ENCODE measurements at regions not wholly inside any gene's neighbourhood (a gene's known extent, or its start where the extent isn't known, plus 50 kb on each side); places are given as distances from the start of the nearest gene placed in this dataset.

GRCh38 chr2:9156483-9156882 lies 50.1 kb upstream of the ASAP2 start:
- no peaks in the 10 kb centered on the region for H3K4me1 ChIP-seq (ENCODE audit: insufficient read depth, low read length)
- H3K79me2 ChIP-seq (ENCODE audit: low read length): no peaks in the 10 kb centered on the region
- H3K9me2 ChIP-seq (replicated peaks; ENCODE audit: low read length): no peaks in the 10 kb centered on the region
- no peaks in the 10 kb centered on the region for H3K27me3 ChIP-seq (ENCODE audit: low read length)
- intact Hi-C loops (cut with micrococcal nuclease): no loop called here
- BruUV-seq (replicated peaks): no TSS peak
- no peak overlapping the region for H3K4me2 ChIP-seq (ENCODE audit: low read length)
- no peaks in the 10 kb centered on the region for H4K20me1 ChIP-seq (ENCODE audit: low read length)
- POLR2A ChIA-PET (ENCODE audit: unreplicated experiment): interaction anchor here (0.7 kb wide), 1 partner anchor 78 kb away, joined by 3 read pairs; no protein-coding TSS in a partner anchor
- H3K36me3 ChIP-seq (ENCODE audit: low read depth, low read length): no peaks in the 10 kb centered on the region
- TF ChIP-seq CTCF (conservative IDR thresholded peaks at IDR 0.05; ENCODE audit: low read depth, low read length): no peak
- TF ChIP-seq EZH2 (IDR thresholded peaks at IDR 0.05; ENCODE audit: low read length, unreplicated experiment): no peak
- no peak for TF ChIP-seq EZH2phosphoT487 (IDR thresholded peaks at IDR 0.05; ENCODE audit: borderline replicate concordance, low read length)
- no peak for ATAC-seq
- no peaks in the 10 kb centered on the region for H3F3A ChIP-seq (ENCODE audit: low read length, unreplicated experiment)
- CTCF ChIA-PET: interaction anchor here (0.6 kb wide), 1 partner anchor 8 kb away, joined by 4 read pairs; no protein-coding TSS in a partner anchor
- no peak overlapping the region for H3K27ac ChIP-seq (ENCODE audit: low read length)
- no peak overlapping the region for H3K4me3 ChIP-seq (ENCODE audit: low read length)
- no peak for DNase-seq
- no peak overlapping the region for H3K9ac ChIP-seq (ENCODE audit: low read length)
- H2AFZ ChIP-seq (ENCODE audit: low read length): no peak overlapping the region
- H3K9me3 ChIP-seq (ENCODE audit: low read length): no peaks in the 10 kb centered on the region

- Histone ChIP-seq H3K79me2 (ENCODE audit: low read length) (no peaks in the 10 kb centered on the region), H3K4me2 (ENCODE audit: low read length) (no peak overlapping the region), H2AFZ (ENCODE audit: low read length) (no peak overlapping the region), H3F3A (ENCODE audit: low read length, unreplicated experiment) (no peaks in the 10 kb centered on the region), H3K9me3 (ENCODE audit: low read length) (no peaks in the 10 kb centered on the region), H4K20me1 (ENCODE audit: low read length) (no peaks in the 10 kb centered on the region), H3K36me3 (ENCODE audit: low read depth, low read length) (no peaks in the 10 kb centered on the region), H3K9ac (ENCODE audit: low read length) (no peak overlapping the region), H3K4me3 (ENCODE audit: low read length) (no peak overlapping the region), H3K4me1 (ENCODE audit: insufficient read depth, low read length) (no peaks in the 10 kb centered on the region), H3K9me2 (replicated peaks; ENCODE audit: low read length) (no peaks in the 10 kb centered on the region), H3K27ac (ENCODE audit: low read length) (no peak overlapping the region), H3K27me3 (ENCODE audit: low read length) (no peaks in the 10 kb centered on the region)
- DNase-seq: no peak
- ChIA-PET CTCF (no interaction called here), POLR2A (ENCODE audit: unreplicated experiment) (no interaction called here)
- no TSS peak for BruUV-seq (replicated peaks)
- no peak for TF ChIP-seq EZH2 (IDR thresholded peaks at IDR 0.05; ENCODE audit: low read length, unreplicated experiment)
- no peak for TF ChIP-seq CTCF (conservative IDR thresholded peaks at IDR 0.05; ENCODE audit: low read depth, low read length)
- TF ChIP-seq EZH2phosphoT487 (IDR thresholded peaks at IDR 0.05; ENCODE audit: borderline replicate concordance, low read length): no peak
- no peak for ATAC-seq
- intact Hi-C loops (cut with micrococcal nuclease): no loop called here
Measured at GRCh38 chr2:9154061-9154460, 52.6 kb upstream of the ASAP2 start.

- no TSS peak for BruUV-seq (replicated peaks)
- H3K27ac ChIP-seq (ENCODE audit: low read length): no peak overlapping the region
- H3K27me3 ChIP-seq (ENCODE audit: low read length): no peaks in the 10 kb centered on the region
- H3K4me2 ChIP-seq (ENCODE audit: low read length): no peak overlapping the region
- no peaks in the 10 kb centered on the region for H3K36me3 ChIP-seq (ENCODE audit: low read depth, low read length)
- CTCF ChIA-PET: no interaction called here
- H3K4me1 ChIP-seq (ENCODE audit: insufficient read depth, low read length): no peaks in the 10 kb centered on the region
- no peaks in the 10 kb centered on the region for H3K9me2 ChIP-seq (replicated peaks; ENCODE audit: low read length)
- intact Hi-C loops (cut with micrococcal nuclease): no loop called here
- H3K9ac ChIP-seq (ENCODE audit: low read length): no peak overlapping the region
- TF ChIP-seq EZH2phosphoT487 (IDR thresholded peaks at IDR 0.05; ENCODE audit: borderline replicate concordance, low read length) (no peak), CTCF (conservative IDR thresholded peaks at IDR 0.05; ENCODE audit: low read depth, low read length) (no peak)
- ATAC-seq (no peak), DNase-seq (no peak)
- POLR2A ChIA-PET (ENCODE audit: unreplicated experiment): no interaction called here
- H3K79me2 ChIP-seq (ENCODE audit: low read length): no peaks in the 10 kb centered on the region
- H2AFZ ChIP-seq (ENCODE audit: low read length): no peak overlapping the region
- no peaks in the 10 kb centered on the region for H3K9me3 ChIP-seq (ENCODE audit: low read length)
- H3K4me3 ChIP-seq (ENCODE audit: low read length): no peak overlapping the region
- H3F3A ChIP-seq (ENCODE audit: low read length, unreplicated experiment): no peaks in the 10 kb centered on the region
- no peaks in the 10 kb centered on the region for H4K20me1 ChIP-seq (ENCODE audit: low read length)
Measured at GRCh38 chr2:9153643-9153980, 53.0 kb upstream of the ASAP2 start.

All from PC-3 (cell line).